Adrenal gland (tissue), 9 donors: ENCODE measurements at regions not wholly inside any gene's neighbourhood (a gene's known extent, or its start where the extent isn't known, plus 50 kb on each side); places are given as distances from the start of the nearest gene placed in this dataset.

ENCODE experiments used
- DNase-seq, 7 donors: peaks; one replicate each; pipeline ENCODE4 v3.0.0-alpha.2; 2019 to 2020
- H3K27ac ChIP-seq, 5 donors: fragments of 200-600 bp; sonication (generic) in 4 of 5; 1 replicate in 3 of 5; 2 replicates in 2 of 5; pipeline versions ENCODE4 v1.5.1 to v1.8.0; 2016 to 2020; ENCODE audit warnings: mild to moderate bottlenecking in 1 of 5
- H3K27me3 ChIP-seq: fragments of 200-600 bp; 2 replicates; pipeline ENCODE4 v1.8.0; 2021
- H3K36me3 ChIP-seq, 2 donors: fragments of 200-600 bp; replicated peaks in 1 of 2; 1 replicate in 1 of 2; 2 replicates in 1 of 2; pipeline versions ENCODE4 v1.5.1 to v1.8.0; 2018 to 2022
- H3K4me1 ChIP-seq, 2 donors: fragments of 200-600 bp; replicated peaks in 1 of 2; 1 replicate in 1 of 2; 2 replicates in 1 of 2; pipeline versions ENCODE4 v1.5.1 to v1.8.0; 2018 to 2021
- H3K4me3 ChIP-seq, 4 donors: fragments of 200-600 bp; sonication (generic) in 3 of 4; one replicate each; pipeline ENCODE4 v1.5.1; 2016 to 2018
- H3K9me3 ChIP-seq, 3 donors: fragments of 200-600 bp; sonication (generic) in 1 of 3; replicated peaks in 1 of 3; 1 replicate in 2 of 3; 2 replicates in 1 of 3; pipeline versions ENCODE4 v1.5.1 to v1.8.0; 2016 to 2021
- POLR2A ChIP-seq, 2 donors: fragments of 450-650 bp; IDR thresholded peaks; one replicate each; pipeline ENCODE4 v1.6.1; 2017; ENCODE audit warnings: antibody characterized with exemption in 2 of 2, mild to moderate bottlenecking in 2 of 2, moderate library complexity in 1 of 2
- WGBS, 4 donors: extraction: QIAGEN DNeasy Blood & Tissue Kit in 2 of 4; methylation state at CpG; one replicate each; pipeline versions ENCODE4 v1.1.5 to v1.1.7; 2013 to 2017; 5-methylcytosine and 5-hydroxymethylcytosine counted together
- intact Hi-C, 2 donors: fragments of 100-400 bp; cut with DNase I; formaldehyde crosslinking; loops; one replicate each; pipeline versions ENCODE4 v1.14.1 to v1.15.0; 2022 to 2023
- TF ChIP-seq, protein P1 (sequence below), 6 experiments: fragments of 450-650 bp in 4 of 6; fragments of 200-600 bp in 2 of 6; sonication (generic) in 1 of 6; IDR thresholded peaks; 1 replicate in 5 of 6; 2 replicates in 1 of 6; pipeline versions ENCODE4 v1.5.1 to v1.8.0; 2016 to 2021; ENCODE audit warnings: antibody characterized with exemption in 6 of 6, mild to moderate bottlenecking in 2 of 6, moderate library complexity in 1 of 6
- donor health status: healthy with polysubstance abuse.
- donor health status: Bipolar disorder and iron deficiency.
- donor health status: DM: yes; HTN: yes; CAD: no.
- donor health status: DM: no; HTN: no; CAD: no.
- donor health status: DM: no; HTN: no; CAD: no.

DNA sequence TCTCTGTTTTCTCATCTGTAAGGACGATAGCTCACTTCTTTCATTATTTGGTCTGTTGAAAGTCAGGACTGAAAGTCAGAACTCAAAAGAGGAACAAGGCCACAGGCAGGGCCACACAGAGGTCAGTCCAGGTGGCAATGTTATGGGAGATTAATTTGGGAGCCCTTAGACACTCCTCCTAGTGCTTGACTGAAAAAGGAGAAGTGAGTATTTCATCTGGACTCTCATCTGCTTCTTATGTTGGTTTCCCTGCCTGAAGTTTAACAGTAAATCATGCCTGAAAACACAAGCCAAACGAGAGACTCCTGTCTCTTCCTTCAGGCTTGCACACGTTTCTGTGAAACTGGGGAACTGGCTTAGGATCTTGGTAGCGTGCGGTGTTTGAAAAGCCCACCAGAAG is 248.5 kb downstream of the BUB3 start:
- intact Hi-C loops, result no loop called here
- 59 to 76% (median 65%) methylated on average over 5 of the region's 5 CpGs for WGBS, 4 donors
- H3K9me3 ChIP-seq, result no peaks in the 10 kb centered on the region
- DNase-seq, result no peak
- H3K27ac ChIP-seq, result no peak overlapping the region
- H3K36me3 ChIP-seq, result no peaks in the 10 kb centered on the region
- H3K4me3 ChIP-seq, result no peak overlapping the region
- TF ChIP-seq, protein P1, sequence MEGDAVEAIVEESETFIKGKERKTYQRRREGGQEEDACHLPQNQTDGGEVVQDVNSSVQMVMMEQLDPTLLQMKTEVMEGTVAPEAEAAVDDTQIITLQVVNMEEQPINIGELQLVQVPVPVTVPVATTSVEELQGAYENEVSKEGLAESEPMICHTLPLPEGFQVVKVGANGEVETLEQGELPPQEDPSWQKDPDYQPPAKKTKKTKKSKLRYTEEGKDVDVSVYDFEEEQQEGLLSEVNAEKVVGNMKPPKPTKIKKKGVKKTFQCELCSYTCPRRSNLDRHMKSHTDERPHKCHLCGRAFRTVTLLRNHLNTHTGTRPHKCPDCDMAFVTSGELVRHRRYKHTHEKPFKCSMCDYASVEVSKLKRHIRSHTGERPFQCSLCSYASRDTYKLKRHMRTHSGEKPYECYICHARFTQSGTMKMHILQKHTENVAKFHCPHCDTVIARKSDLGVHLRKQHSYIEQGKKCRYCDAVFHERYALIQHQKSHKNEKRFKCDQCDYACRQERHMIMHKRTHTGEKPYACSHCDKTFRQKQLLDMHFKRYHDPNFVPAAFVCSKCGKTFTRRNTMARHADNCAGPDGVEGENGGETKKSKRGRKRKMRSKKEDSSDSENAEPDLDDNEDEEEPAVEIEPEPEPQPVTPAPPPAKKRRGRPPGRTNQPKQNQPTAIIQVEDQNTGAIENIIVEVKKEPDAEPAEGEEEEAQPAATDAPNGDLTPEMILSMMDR (IDR thresholded peaks at IDR 0.05), result no peak
- TF ChIP-seq POLR2A (IDR thresholded peaks at IDR 0.05), result no peak
- H3K4me1 ChIP-seq, result no peaks in the 10 kb centered on the region
- H3K27me3 ChIP-seq, result no peaks in the 10 kb centered on the region

DNA sequence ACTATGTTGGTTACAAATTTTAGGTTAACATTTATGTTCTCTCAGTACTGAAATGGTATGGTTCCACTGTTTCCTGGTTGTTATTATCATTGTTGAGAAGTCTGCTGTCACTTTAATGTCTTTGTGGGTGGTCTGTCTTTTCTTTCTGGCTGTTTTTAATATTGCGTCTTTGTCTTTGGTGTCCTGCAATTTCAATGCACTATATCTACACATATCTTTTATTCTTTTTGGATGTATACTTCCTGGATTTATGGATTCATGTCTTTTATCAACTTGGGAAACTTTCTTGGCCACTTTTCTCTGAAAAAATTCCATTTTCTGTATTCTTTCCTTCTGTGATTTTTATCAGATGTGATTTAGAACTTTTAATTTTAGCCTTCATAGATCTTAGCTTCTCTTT is 250.2 kb downstream of the BUB3 start:
- DNase-seq, result no peak
- Histone ChIP-seq H3K27me3 (no peaks in the 10 kb centered on the region), H3K9me3 (no peaks in the 10 kb centered on the region), H3K36me3 (no peaks in the 10 kb centered on the region), H3K4me3 (no peak overlapping the region), H3K4me1 (no peaks in the 10 kb centered on the region), H3K27ac (no peak overlapping the region)
- intact Hi-C loops, result no loop called here
- TF ChIP-seq, protein P1 (IDR thresholded peaks at IDR 0.05), result no peak
- TF ChIP-seq POLR2A (IDR thresholded peaks at IDR 0.05), result no peak
- 86 to 96% (median 89%) methylated on average over 1 of the region's 1 CpG for WGBS, 4 donors

DNA sequence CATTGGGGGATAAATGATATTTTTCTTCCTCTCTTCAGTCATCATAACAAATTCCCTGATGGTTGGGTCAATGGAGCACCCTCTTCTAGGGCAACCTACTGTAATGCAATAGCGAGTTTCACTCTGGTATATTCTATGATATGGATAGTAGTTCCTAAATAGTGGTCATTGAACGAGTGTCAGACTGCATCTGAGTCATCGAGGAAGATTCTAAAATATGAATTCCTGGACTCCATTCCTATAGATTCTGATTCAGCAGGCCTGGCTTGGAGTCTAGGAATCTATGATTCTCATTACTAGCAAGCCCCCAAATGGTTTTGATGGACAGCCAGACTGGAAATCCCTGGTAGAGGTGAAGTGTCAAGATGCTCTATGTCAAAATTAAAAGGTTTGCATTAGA is 254.5 kb downstream of the BUB3 start:
- H3K27me3 ChIP-seq, result no peaks in the 10 kb centered on the region
- TF ChIP-seq POLR2A (IDR thresholded peaks at IDR 0.05), result no peak
- TF ChIP-seq, protein P1 (IDR thresholded peaks at IDR 0.05), result no peak
- 76 to 87% (median 81%) methylated on average over 3 of the region's 3 CpGs for WGBS, 4 donors
- intact Hi-C loops, result no loop called here
- no peaks in the 10 kb centered on the region for H3K36me3 ChIP-seq
- DNase-seq, result no peak
- no peaks in the 10 kb centered on the region for H3K9me3 ChIP-seq
- H3K4me1 ChIP-seq, result no peaks in the 10 kb centered on the region
- no peak overlapping the region for H3K4me3 ChIP-seq
- no peak overlapping the region for H3K27ac ChIP-seq

DNA sequence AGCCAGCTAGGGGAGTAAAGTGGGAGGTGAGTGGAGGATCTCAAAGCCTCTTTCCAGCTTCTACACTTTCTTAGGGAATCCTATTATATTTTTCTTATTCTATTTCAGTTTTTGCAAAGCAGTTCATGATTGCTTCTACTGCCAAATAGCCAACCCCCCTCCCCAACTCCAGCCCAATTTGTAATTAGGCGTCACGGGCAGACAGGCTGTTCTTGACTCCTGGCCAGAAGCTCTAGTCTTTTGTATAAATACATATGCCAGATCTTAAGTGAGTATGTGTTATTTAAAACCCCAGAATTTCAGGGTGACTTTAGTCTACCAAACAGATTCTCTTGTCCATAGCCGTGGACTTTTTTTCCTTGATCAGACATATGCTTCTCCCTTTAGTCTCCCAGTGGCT is 255.2 kb downstream of the BUB3 start:
- no peak for TF ChIP-seq POLR2A (IDR thresholded peaks at IDR 0.05)
- TF ChIP-seq, protein P1 (IDR thresholded peaks at IDR 0.05), result no peak
- no peaks in the 10 kb centered on the region for H3K9me3 ChIP-seq
- 61 to 90% (median 76%) methylated on average over 3 of the region's 3 CpGs for WGBS, 4 donors
- no peak for DNase-seq
- intact Hi-C loops, result no loop called here
- H3K27ac ChIP-seq, result no peak overlapping the region
- H3K36me3 ChIP-seq, result no peaks in the 10 kb centered on the region
- no peaks in the 10 kb centered on the region for H3K27me3 ChIP-seq
- H3K4me1 ChIP-seq, result no peaks in the 10 kb centered on the region
- no peak overlapping the region for H3K4me3 ChIP-seq
